ENCODE measurements at regions not wholly inside any gene's neighbourhood (a gene's known extent, or its start where the extent isn't known, plus 50 kb on each side); places are given as distances from the start of the nearest gene placed in this dataset.

- Histone ChIP-seq H3K27ac (ENCODE audit: low read length in 2 of 2) (no peak overlapping the region), H3K9ac (ENCODE audit: low read length) (no peak overlapping the region), H3K27me3 (replicated peaks in 1 of 4; ENCODE audit: control extremely low read depth in 1 of 4, control insufficient read depth in 3 of 4, insufficient read depth in 4 of 4, low read length in 3 of 4) (peaks cover 0 to 17% (median 4%) of the 10 kb centered on the region in 4 experiments), H3K4me3 (ENCODE audit: control extremely low read depth in 1 of 5, extremely low read depth in 1 of 5, insufficient read depth in 1 of 5, low read depth in 2 of 5, low read length in 4 of 5) (no peak overlapping the region), H3K79me2 (ENCODE audit: control insufficient read depth, insufficient read depth, low read length) (no peaks in the 10 kb centered on the region), H2AFZ (ENCODE audit: insufficient read depth, low read depth, low read length, poor library complexity, severe bottlenecking) (no peak overlapping the region), H4K20me1 (ENCODE audit: control insufficient read depth, insufficient read depth, low read length, poor library complexity, severe bottlenecking) (no peaks in the 10 kb centered on the region), H3K36me3 (replicated peaks in 1 of 2; ENCODE audit: control extremely low read depth in 1 of 2, control insufficient read depth in 1 of 2, extremely low read depth in 1 of 2, insufficient read depth in 2 of 2, low read length in 1 of 2) (no peaks in the 10 kb centered on the region), H3K4me2 (replicated peaks; ENCODE audit: low read depth, low read length, poor library complexity, severe bottlenecking) (no peak overlapping the region), H3K4me1 (ENCODE audit: control insufficient read depth in 2 of 2, insufficient read depth in 2 of 2, low read length in 2 of 2) (no peaks in the 10 kb centered on the region), H3K9me3 (ENCODE audit: control extremely low read depth in 1 of 3, control insufficient read depth in 2 of 3, insufficient read depth in 1 of 3, low read length in 2 of 3) (peaks cover 0 to 11% (median 0%) of the 10 kb centered on the region in 3 donors)
- intact Hi-C loops (cut with micrococcal nuclease): no loop called here
- ChIA-PET POLR2A (no interaction called here), CTCF (no interaction called here)
- H3K9me3 Mint-ChIP-seq (ENCODE audit: insufficient read depth): no peaks in the 10 kb centered on the region
- H3K4me1 Mint-ChIP-seq: no peaks in the 10 kb centered on the region
- peaks cover 21% of the 10 kb centered on the region for H3K27me3 Mint-ChIP-seq
- DNase-seq (no peak), ATAC-seq (ENCODE audit: low read depth) (no peak)
- TF ChIP-seq CTCF (IDR thresholded peaks at IDR 0.05): no peak
- TF ChIP-seq EZH2 (IDR thresholded peaks at IDR 0.05; ENCODE audit: borderline replicate concordance, insufficient read depth, low read depth, low read length, poor library complexity, severe bottlenecking): no peak
- H3K27ac Mint-ChIP-seq: no peak overlapping the region
- H3K4me3 Mint-ChIP-seq: no peak overlapping the region
- WGBS (ENCODE audit: insufficient coverage): 83% methylated on average over 5 of the region's 6 CpGs
Measured at GRCh38 chr7:131948434-131949053, 392.1 kb upstream of the PODXL start.

DNA sequence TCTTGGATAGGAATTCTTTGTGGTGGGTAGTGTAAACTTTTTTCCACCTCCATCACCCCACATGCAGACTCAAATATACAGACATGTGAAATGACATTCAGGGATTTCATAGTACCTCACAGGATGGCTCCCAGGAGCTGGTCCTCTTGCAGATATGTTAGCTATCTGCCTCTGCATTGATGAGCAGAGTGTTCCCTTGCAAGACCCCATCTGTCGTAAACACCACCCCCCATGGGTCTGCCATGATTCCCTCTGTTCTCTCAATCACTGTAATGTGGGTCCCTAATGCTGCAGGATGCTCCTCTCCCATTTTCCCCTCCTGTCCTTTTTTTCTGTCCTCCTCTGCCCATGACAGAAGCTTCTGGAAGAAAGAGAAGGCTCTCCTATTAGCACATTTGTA is 391.2 kb upstream of the PODXL start:
- ChIA-PET CTCF (no interaction called here), POLR2A (no interaction called here)
- H3K79me2 ChIP-seq (ENCODE audit: control insufficient read depth, insufficient read depth, low read length): no peaks in the 10 kb centered on the region
- no peak for ATAC-seq (ENCODE audit: low read depth)
- H3K36me3 ChIP-seq (replicated peaks in 1 of 2; ENCODE audit: control extremely low read depth in 1 of 2, control insufficient read depth in 1 of 2, extremely low read depth in 1 of 2, insufficient read depth in 2 of 2, low read length in 1 of 2): no peaks in the 10 kb centered on the region
- no peaks in the 10 kb centered on the region for H3K4me1 Mint-ChIP-seq
- DNase-seq: no peak
- no peak overlapping the region for H2AFZ ChIP-seq (ENCODE audit: insufficient read depth, low read depth, low read length, poor library complexity, severe bottlenecking)
- no peak overlapping the region for H3K4me3 Mint-ChIP-seq
- no peak overlapping the region for H3K27ac Mint-ChIP-seq
- H3K9me3 Mint-ChIP-seq (ENCODE audit: insufficient read depth): no peaks in the 10 kb centered on the region
- TF ChIP-seq CTCF (IDR thresholded peaks at IDR 0.05): no peak
- no peak for TF ChIP-seq EZH2 (IDR thresholded peaks at IDR 0.05; ENCODE audit: borderline replicate concordance, insufficient read depth, low read depth, low read length, poor library complexity, severe bottlenecking)
- peaks cover 0 to 11% (median 0%) of the 10 kb centered on the region in 3 donors for H3K9me3 ChIP-seq (ENCODE audit: control extremely low read depth in 1 of 3, control insufficient read depth in 2 of 3, insufficient read depth in 1 of 3, low read length in 2 of 3)
- H3K27me3 Mint-ChIP-seq: peaks cover 25% of the 10 kb centered on the region
- intact Hi-C loops (cut with micrococcal nuclease): no loop called here
- WGBS (ENCODE audit: insufficient coverage): 100% methylated on average over 1 of the region's 1 CpG
- no peaks in the 10 kb centered on the region for H4K20me1 ChIP-seq (ENCODE audit: control insufficient read depth, insufficient read depth, low read length, poor library complexity, severe bottlenecking)
- peaks cover 0 to 17% (median 4%) of the 10 kb centered on the region in 4 experiments for H3K27me3 ChIP-seq (replicated peaks in 1 of 4; ENCODE audit: control extremely low read depth in 1 of 4, control insufficient read depth in 3 of 4, insufficient read depth in 4 of 4, low read length in 3 of 4)
- H3K27ac ChIP-seq (ENCODE audit: low read length in 2 of 2): no peak overlapping the region
- no peak overlapping the region for H3K4me3 ChIP-seq (ENCODE audit: control extremely low read depth in 1 of 5, extremely low read depth in 1 of 5, insufficient read depth in 1 of 5, low read depth in 2 of 5, low read length in 4 of 5)
- no peaks in the 10 kb centered on the region for H3K4me1 ChIP-seq (ENCODE audit: control insufficient read depth in 2 of 2, insufficient read depth in 2 of 2, low read length in 2 of 2)
- no peak overlapping the region for H3K4me2 ChIP-seq (replicated peaks; ENCODE audit: low read depth, low read length, poor library complexity, severe bottlenecking)
- H3K9ac ChIP-seq (ENCODE audit: low read length): no peak overlapping the region
